DND-41 (cell line): ENCODE measurements at regions not wholly inside any gene's neighbourhood (a gene's known extent, or its start where the extent isn't known, plus 50 kb on each side); places are given as distances from the start of the nearest gene placed in this dataset.

Experiments
- ATAC-seq: fragments of 200-7000 bp; cut with Tn5 transposase; 3 replicates; pipeline ENCODE4 v1.9.1; 2021; ENCODE audit warnings: low read depth; ENCODE audit not compliant: insufficient read depth
- DNase-seq: peaks from one replicate; pipeline ENCODE4 v3.0.0-alpha.2; 2020
- H2AFZ ChIP-seq: 2 replicates; pipeline ENCODE4 v1.6.0; 2012; ENCODE audit warnings: low read depth, low read length
- H3K27ac ChIP-seq: 2 replicates; pipeline ENCODE4 v1.5.1; 2012; ENCODE audit warnings: low read length, inconsistent platforms
- H3K27me3 ChIP-seq: fragments of 200-600 bp; sonication (generic); 2 replicates; pipeline ENCODE4 v1.6.0; 2012; ENCODE audit warnings: low read length, mild to moderate bottlenecking, inconsistent platforms; ENCODE audit not compliant: insufficient read depth, poor library complexity
- H3K36me3 ChIP-seq: 2 replicates; pipeline ENCODE4 v1.5.1; 2012; ENCODE audit warnings: low read length, inconsistent platforms; ENCODE audit not compliant: insufficient read depth
- H3K4me1 ChIP-seq: 2 replicates; pipeline ENCODE4 v1.5.1; 2012; ENCODE audit warnings: mild to moderate bottlenecking, low read length; ENCODE audit not compliant: insufficient read depth
- H3K4me2 ChIP-seq: 2 replicates; pipeline ENCODE4 v1.6.0; 2012; ENCODE audit warnings: mild to moderate bottlenecking, moderate library complexity, low read length, inconsistent platforms; ENCODE audit not compliant: insufficient read depth
- H3K4me3 ChIP-seq, 2 experiments: fragments of 200-600 bp in 1 of 2; shearing (Covaris generic) in 1 of 2; 2 replicates each; pipeline ENCODE4 v1.5.1; 2012 to 2016; ENCODE audit warnings: inconsistent platforms in 2 of 2, low read length in 2 of 2, mild to moderate bottlenecking in 2 of 2, low read depth in 1 of 2, moderate library complexity in 1 of 2
- H3K79me2 ChIP-seq: 2 replicates; pipeline ENCODE4 v1.6.0; 2012; ENCODE audit warnings: low read length, inconsistent platforms; ENCODE audit not compliant: insufficient read depth
- H3K9ac ChIP-seq: 2 replicates; pipeline ENCODE4 v1.6.0; 2012; ENCODE audit warnings: low read depth, mild to moderate bottlenecking, inconsistent platforms, low read length, moderate library complexity
- H3K9me3 ChIP-seq: 2 replicates; pipeline ENCODE4 v1.5.1; 2012; ENCODE audit warnings: low read length, moderate library complexity, mild to moderate bottlenecking, inconsistent platforms; ENCODE audit not compliant: insufficient read depth, severe bottlenecking
- H4K20me1 ChIP-seq: 2 replicates; pipeline ENCODE4 v1.6.0; 2012; ENCODE audit warnings: low read length; ENCODE audit not compliant: insufficient read depth
- EZH2 ChIP-seq: IDR thresholded peaks from 3 replicates; pipeline ENCODE4 v1.6.1; 2012; ENCODE audit warnings: borderline replicate concordance, low read depth, mild to moderate bottlenecking, moderate library complexity, low read length, inconsistent platforms; ENCODE audit not compliant: severe bottlenecking
- TF ChIP-seq, protein P1 (sequence below): IDR thresholded peaks from 2 replicates; pipeline ENCODE4 v1.5.1; 2012; ENCODE audit warnings: borderline replicate concordance, low read length, moderate library complexity, mild to moderate bottlenecking; ENCODE audit not compliant: poor library complexity, severe bottlenecking; ENCODE audit errors: extremely low read depth

- no peak for TF ChIP-seq EZH2
- TF ChIP-seq, protein P1, sequence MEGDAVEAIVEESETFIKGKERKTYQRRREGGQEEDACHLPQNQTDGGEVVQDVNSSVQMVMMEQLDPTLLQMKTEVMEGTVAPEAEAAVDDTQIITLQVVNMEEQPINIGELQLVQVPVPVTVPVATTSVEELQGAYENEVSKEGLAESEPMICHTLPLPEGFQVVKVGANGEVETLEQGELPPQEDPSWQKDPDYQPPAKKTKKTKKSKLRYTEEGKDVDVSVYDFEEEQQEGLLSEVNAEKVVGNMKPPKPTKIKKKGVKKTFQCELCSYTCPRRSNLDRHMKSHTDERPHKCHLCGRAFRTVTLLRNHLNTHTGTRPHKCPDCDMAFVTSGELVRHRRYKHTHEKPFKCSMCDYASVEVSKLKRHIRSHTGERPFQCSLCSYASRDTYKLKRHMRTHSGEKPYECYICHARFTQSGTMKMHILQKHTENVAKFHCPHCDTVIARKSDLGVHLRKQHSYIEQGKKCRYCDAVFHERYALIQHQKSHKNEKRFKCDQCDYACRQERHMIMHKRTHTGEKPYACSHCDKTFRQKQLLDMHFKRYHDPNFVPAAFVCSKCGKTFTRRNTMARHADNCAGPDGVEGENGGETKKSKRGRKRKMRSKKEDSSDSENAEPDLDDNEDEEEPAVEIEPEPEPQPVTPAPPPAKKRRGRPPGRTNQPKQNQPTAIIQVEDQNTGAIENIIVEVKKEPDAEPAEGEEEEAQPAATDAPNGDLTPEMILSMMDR: no peak
- H2AFZ ChIP-seq: no peak overlapping the region
- no peak overlapping the region for H3K27ac ChIP-seq
- peaks cover 5% of the 10 kb centered on the region for H3K27me3 ChIP-seq
- H3K4me2 ChIP-seq: no peak overlapping the region
- no peaks in the 10 kb centered on the region for H4K20me1 ChIP-seq
- no peaks in the 10 kb centered on the region for H3K79me2 ChIP-seq
- DNase-seq (peak; percentile 66), ATAC-seq (peak; percentile 82)
- H3K36me3 ChIP-seq: no peaks in the 10 kb centered on the region
- no peaks in the 10 kb centered on the region for H3K4me1 ChIP-seq
- H3K4me3 ChIP-seq: no peak overlapping the region
- no peak overlapping the region for H3K9ac ChIP-seq
- H3K9me3 ChIP-seq: no peaks in the 10 kb centered on the region
Observed at GRCh38 chr12:11500188-11500860, 105.0 kb upstream of the PRB2 start.

DNA sequence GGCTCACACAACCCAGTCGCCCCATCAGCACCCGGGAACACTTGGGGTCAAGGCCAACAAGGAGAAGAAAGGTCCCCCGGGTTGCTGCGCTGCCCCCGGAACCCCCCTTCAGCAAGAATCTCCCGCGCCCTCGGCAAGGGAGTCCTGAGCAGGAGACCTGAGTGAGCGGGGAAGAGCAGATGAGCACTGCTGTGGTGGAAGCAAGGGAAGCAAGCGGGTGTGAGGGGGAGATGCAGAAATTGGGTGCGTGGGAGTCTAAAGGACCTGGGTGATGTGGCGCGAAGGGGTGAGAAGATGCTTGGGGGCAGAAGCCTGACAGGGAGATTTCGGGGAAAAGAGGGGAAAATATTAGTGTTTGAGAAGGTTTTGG lies 105.5 kb upstream of the PRB2 start:
- Histone ChIP-seq H2AFZ (no peak overlapping the region), H3K27ac (no peak overlapping the region), H3K4me3 (no peak overlapping the region), H3K4me1 (no peaks in the 10 kb centered on the region), H3K79me2 (no peaks in the 10 kb centered on the region), H3K36me3 (no peaks in the 10 kb centered on the region), H3K4me2 (no peak overlapping the region), H3K9me3 (no peaks in the 10 kb centered on the region), H3K27me3 (peaks cover 5% of the 10 kb centered on the region), H3K9ac (no peak overlapping the region), H4K20me1 (no peaks in the 10 kb centered on the region)
- TF ChIP-seq, protein P1: no peak
- TF ChIP-seq EZH2: no peak
- ATAC-seq (no peak), DNase-seq (no peak)

GRCh38 chr12:11508699-11509098 lies 113.3 kb upstream of the PRB2 start:
- Histone ChIP-seq H4K20me1 (no peaks in the 10 kb centered on the region), H2AFZ (no peak overlapping the region; the same call in 1 of the 2 replicates), H3K27ac (no peak overlapping the region), H3K9me3 (no peaks in the 10 kb centered on the region), H3K27me3 (peaks cover 5% of the 10 kb centered on the region), H3K79me2 (no peaks in the 10 kb centered on the region), H3K9ac (no peak overlapping the region), H3K4me3 (no peak overlapping the region), H3K4me1 (no peaks in the 10 kb centered on the region), H3K36me3 (no peaks in the 10 kb centered on the region), H3K4me2 (no peak overlapping the region)
- TF ChIP-seq, protein P1: no peak
- TF ChIP-seq EZH2: no peak
- no peak for DNase-seq
- no peak for ATAC-seq
